BE2C (cell line): ENCODE measurements at regions not wholly inside any gene's neighbourhood (a gene's known extent, or its start where the extent isn't known, plus 50 kb on each side); places are given as distances from the start of the nearest gene placed in this dataset.

Experiments
- DNase-seq: peaks from one replicate; pipeline ENCODE4 v3.0.0-alpha.2; 2020
- H3K27me3 ChIP-seq: fragments of 250-450 bp; sonication (Bioruptor Pico); 2 replicates; pipeline ENCODE4 v1.5.1; 2020; ENCODE audit warnings: mild to moderate bottlenecking
- H3K36me3 ChIP-seq: fragments of 250-450 bp; sonication (Bioruptor Pico); 2 replicates; pipeline ENCODE4 v1.5.1; 2020; ENCODE audit warnings: mild to moderate bottlenecking
- H3K4me1 ChIP-seq: fragments of 250-450 bp; sonication (Bioruptor Pico); 2 replicates; pipeline ENCODE4 v1.5.1; 2020
- H3K4me3 ChIP-seq: 2 replicates; pipeline ENCODE4 v1.5.1; 2011; ENCODE audit warnings: low read depth, low read length
- H3K9me3 ChIP-seq: fragments of 250-450 bp; sonication (Bioruptor Pico); 2 replicates; pipeline ENCODE4 v1.5.1; 2020
- TF ChIP-seq, protein P1 (sequence below): IDR thresholded peaks from 2 replicates; pipeline ENCODE4 v1.5.1; 2012; ENCODE audit warnings: mild to moderate bottlenecking, low read depth, low read length

DNA sequence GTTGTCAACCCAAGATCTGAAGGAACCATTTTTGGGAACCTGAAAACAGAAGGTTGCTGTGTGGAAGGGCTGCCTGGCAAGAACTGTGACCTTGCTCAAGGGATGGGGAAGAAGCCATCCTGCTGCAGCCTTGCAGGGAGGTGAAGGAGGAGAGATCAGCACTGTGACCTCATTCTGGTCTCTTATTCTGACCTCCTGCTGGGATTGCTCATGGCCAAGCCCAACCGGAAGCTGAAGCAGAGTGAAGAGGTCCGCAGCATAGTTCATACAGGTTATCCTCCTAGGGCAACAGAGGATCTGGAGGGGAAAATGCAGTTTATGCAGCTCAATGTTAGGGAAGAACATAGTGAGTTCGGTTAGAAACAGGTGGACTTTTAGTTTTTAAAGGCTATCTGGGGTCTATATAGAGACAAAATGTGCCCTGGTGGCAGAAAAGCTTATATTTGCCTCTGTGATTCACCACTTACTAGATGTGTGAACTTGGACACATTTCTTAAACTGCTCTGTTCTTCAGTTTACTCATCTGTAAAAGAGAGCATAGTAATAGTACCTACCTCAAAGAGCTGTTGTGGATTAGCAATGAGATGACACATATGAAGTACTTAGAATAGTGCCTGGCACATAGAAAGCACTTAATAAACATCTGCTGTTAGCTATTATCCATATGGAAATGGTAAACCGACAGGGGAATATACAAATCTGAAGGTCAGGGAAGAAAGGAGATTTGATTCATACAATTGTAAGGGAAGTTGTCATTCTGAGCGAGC is 57.9 kb upstream of the BNC2 start:
- no peaks in the 10 kb centered on the region for H3K27me3 ChIP-seq
- no peak overlapping the region for H3K4me3 ChIP-seq
- H3K36me3 ChIP-seq, result no peaks in the 10 kb centered on the region
- no peaks in the 10 kb centered on the region for H3K4me1 ChIP-seq
- TF ChIP-seq, protein P1, sequence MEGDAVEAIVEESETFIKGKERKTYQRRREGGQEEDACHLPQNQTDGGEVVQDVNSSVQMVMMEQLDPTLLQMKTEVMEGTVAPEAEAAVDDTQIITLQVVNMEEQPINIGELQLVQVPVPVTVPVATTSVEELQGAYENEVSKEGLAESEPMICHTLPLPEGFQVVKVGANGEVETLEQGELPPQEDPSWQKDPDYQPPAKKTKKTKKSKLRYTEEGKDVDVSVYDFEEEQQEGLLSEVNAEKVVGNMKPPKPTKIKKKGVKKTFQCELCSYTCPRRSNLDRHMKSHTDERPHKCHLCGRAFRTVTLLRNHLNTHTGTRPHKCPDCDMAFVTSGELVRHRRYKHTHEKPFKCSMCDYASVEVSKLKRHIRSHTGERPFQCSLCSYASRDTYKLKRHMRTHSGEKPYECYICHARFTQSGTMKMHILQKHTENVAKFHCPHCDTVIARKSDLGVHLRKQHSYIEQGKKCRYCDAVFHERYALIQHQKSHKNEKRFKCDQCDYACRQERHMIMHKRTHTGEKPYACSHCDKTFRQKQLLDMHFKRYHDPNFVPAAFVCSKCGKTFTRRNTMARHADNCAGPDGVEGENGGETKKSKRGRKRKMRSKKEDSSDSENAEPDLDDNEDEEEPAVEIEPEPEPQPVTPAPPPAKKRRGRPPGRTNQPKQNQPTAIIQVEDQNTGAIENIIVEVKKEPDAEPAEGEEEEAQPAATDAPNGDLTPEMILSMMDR, result no peak
- no peaks in the 10 kb centered on the region for H3K9me3 ChIP-seq
- no peak for DNase-seq

GRCh38 chr9:16925426-16925825 is 55.0 kb upstream of the BNC2 start:
- DNase-seq, result no peak
- H3K27me3 ChIP-seq, result no peaks in the 10 kb centered on the region
- no peaks in the 10 kb centered on the region for H3K4me1 ChIP-seq
- no peak overlapping the region for H3K4me3 ChIP-seq
- H3K36me3 ChIP-seq, result no peaks in the 10 kb centered on the region
- H3K9me3 ChIP-seq, result no peaks in the 10 kb centered on the region
- TF ChIP-seq, protein P1, result no peak

GRCh38 chr9:16924311-16924915 is 53.9 kb upstream of the BNC2 start:
- no peaks in the 10 kb centered on the region for H3K27me3 ChIP-seq
- H3K9me3 ChIP-seq, result no peaks in the 10 kb centered on the region
- TF ChIP-seq, protein P1, result no peak
- H3K36me3 ChIP-seq, result no peaks in the 10 kb centered on the region
- DNase-seq, result no peak
- no peak overlapping the region for H3K4me3 ChIP-seq
- H3K4me1 ChIP-seq, result no peaks in the 10 kb centered on the region

DNA sequence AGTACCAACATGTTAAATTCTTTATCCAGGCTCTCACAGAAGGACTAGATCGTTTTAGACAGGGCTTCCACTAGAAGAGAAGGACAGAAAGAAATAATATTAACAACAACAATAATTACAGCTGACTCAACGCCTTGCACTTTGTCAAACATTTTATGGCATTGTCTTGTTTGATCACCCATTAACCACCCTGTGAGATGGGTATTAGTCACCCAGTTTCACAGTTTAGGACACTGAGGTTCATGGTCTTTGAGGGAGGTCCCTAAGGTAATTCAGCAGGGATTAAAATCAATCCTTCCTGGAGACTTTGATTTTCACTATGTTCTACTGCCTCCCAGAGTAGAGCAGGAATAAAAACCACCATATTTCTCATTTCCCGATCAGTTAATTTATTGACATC is 51.4 kb upstream of the BNC2 start:
- Histone ChIP-seq H3K4me3 (no peak overlapping the region), H3K4me1 (no peaks in the 10 kb centered on the region), H3K27me3 (no peaks in the 10 kb centered on the region), H3K9me3 (no peaks in the 10 kb centered on the region), H3K36me3 (no peaks in the 10 kb centered on the region)
- no peak for DNase-seq
- TF ChIP-seq, protein P1, result no peak
